ENCODE measurements at regions not wholly inside any gene's neighbourhood (a gene's known extent, or its start where the extent isn't known, plus 50 kb on each side); places are given as distances from the start of the nearest gene placed in this dataset.

DNA sequence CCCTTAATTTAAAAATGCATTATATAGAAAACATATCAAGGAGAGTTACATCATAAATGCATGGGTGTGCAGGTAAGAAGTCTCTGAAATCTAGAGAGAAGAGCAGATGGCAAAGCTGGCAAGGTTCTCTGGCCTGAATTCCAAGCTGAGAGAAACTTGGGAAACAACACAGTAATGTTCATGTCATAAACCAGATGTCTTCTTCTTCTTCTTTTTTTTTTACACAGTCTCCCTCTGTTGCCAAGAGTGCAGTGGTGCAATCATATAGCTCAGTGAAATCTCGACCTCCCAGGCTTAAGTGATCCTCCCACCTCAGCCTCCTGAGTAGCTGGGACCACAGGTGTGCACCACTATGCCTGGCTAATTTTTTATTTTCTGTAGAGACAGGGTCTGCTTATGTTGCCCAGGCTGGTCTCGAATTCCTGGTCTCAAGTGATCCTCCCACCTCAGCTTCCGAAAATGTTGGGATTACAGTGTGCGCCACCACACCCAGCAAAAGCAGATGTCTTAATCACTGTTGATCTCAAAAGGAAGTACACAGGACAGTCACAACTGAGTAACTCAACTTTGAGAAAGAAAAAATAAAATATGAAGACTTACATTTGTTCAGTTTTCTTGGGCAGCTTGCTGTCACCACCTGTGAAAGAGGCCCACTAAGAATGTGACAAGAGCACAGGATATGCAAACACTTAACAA is 77.3 kb downstream of the DNAAF9 start:
- no peak for TF ChIP-seq EZH2 (IDR thresholded peaks at IDR 0.05; ENCODE audit: borderline replicate concordance, low read depth, low read length, severe bottlenecking)
- TF ChIP-seq, protein P1, sequence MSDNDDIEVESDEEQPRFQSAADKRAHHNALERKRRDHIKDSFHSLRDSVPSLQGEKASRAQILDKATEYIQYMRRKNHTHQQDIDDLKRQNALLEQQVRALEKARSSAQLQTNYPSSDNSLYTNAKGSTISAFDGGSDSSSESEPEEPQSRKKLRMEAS (IDR thresholded peaks at IDR 0.05; ENCODE audit: insufficient read depth, insufficient read length), result no peak
